Suprapubic skin (tissue), 4 donors: ENCODE measurements at regions not wholly inside any gene's neighbourhood (a gene's known extent, or its start where the extent isn't known, plus 50 kb on each side); places are given as distances from the start of the nearest gene placed in this dataset.

Source experiments
- DNase-seq, 2 donors: peaks; one replicate each; pipeline ENCODE4 v3.0.0-alpha.2; 2019; ENCODE audit warnings: low spot score in 2 of 2
- H3K27ac ChIP-seq: fragments of 200-600 bp; sonication (generic); one replicate; pipeline ENCODE4 v1.5.1; 2019
- H3K27me3 ChIP-seq: fragments of 200-600 bp; sonication (generic); one replicate; pipeline ENCODE4 v1.5.1; 2019
- H3K36me3 ChIP-seq: fragments of 200-600 bp; sonication (generic); one replicate; pipeline ENCODE4 v1.5.1; 2019
- H3K4me1 ChIP-seq: fragments of 200-600 bp; sonication (generic); one replicate; pipeline ENCODE4 v1.5.1; 2019
- H3K4me3 ChIP-seq: fragments of 200-600 bp; sonication (generic); one replicate; pipeline ENCODE4 v1.5.1; 2019; ENCODE audit warnings: mild to moderate bottlenecking
- H3K9me3 ChIP-seq: fragments of 200-600 bp; sonication (generic); one replicate; pipeline ENCODE4 v1.5.1; 2019
- EP300 ChIP-seq: sonication (generic); formaldehyde crosslinking; IDR thresholded peaks from one replicate; pipeline ENCODE4 v1.6.1; 2017; ENCODE audit warnings: antibody characterized with exemption
- POLR2A ChIP-seq, 2 donors: fragments of 450-650 bp; IDR thresholded peaks; one replicate each; pipeline ENCODE4 v1.6.1; 2017; ENCODE audit warnings: antibody characterized with exemption in 2 of 2, mild to moderate bottlenecking in 2 of 2, moderate library complexity in 2 of 2
- POLR2AphosphoS5 ChIP-seq, 3 donors: sonication (generic); formaldehyde crosslinking; IDR thresholded peaks; one replicate each; pipeline ENCODE4 v1.6.1; 2017; ENCODE audit warnings: antibody characterized with exemption in 3 of 3
- WGBS: methylation state at CpG from one replicate; pipeline ENCODE4 v1.1.5; 2018; 5-methylcytosine and 5-hydroxymethylcytosine counted together
- TF ChIP-seq, protein P1 (sequence below), 2 donors: fragments of 200-600 bp in 1 of 2; fragments of 450-650 bp in 1 of 2; sonication (generic) in 1 of 2; IDR thresholded peaks; one replicate each; pipeline ENCODE4 v1.5.1; 2016 to 2019; ENCODE audit warnings: antibody characterized with exemption in 2 of 2, mild to moderate bottlenecking in 1 of 2, moderate library complexity in 1 of 2

DNA sequence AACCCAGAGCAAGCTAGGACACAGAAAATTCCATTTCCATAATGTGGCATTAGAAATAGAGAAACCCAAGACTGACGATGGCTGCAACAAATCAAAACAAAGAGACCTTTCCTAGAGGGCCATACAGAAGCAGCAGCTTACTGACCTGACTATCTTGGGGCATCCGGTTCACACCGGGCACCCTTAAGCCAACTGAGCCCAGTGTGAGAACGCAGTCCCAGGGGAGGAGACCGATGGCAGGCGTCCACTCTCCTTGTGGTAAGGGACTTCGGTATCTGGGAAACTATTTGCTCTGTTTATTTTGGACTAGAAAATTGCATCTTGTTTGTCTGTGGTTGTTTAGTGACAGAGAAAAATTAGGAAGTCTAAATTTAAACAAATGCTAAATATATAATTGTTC is 244.8 kb upstream of the COPS8 start:
- H3K4me1 ChIP-seq: no peaks in the 10 kb centered on the region
- H3K27ac ChIP-seq: no peak overlapping the region
- no peak overlapping the region for H3K4me3 ChIP-seq
- H3K9me3 ChIP-seq: no peaks in the 10 kb centered on the region
- H3K27me3 ChIP-seq: peaks cover 6% of the 10 kb centered on the region
- WGBS: 83% methylated on average over 7 of the region's 7 CpGs
- DNase-seq: no peak
- TF ChIP-seq POLR2A (IDR thresholded peaks at IDR 0.05): no peak
- no peak for TF ChIP-seq POLR2AphosphoS5 (IDR thresholded peaks at IDR 0.05)
- TF ChIP-seq, protein P1, sequence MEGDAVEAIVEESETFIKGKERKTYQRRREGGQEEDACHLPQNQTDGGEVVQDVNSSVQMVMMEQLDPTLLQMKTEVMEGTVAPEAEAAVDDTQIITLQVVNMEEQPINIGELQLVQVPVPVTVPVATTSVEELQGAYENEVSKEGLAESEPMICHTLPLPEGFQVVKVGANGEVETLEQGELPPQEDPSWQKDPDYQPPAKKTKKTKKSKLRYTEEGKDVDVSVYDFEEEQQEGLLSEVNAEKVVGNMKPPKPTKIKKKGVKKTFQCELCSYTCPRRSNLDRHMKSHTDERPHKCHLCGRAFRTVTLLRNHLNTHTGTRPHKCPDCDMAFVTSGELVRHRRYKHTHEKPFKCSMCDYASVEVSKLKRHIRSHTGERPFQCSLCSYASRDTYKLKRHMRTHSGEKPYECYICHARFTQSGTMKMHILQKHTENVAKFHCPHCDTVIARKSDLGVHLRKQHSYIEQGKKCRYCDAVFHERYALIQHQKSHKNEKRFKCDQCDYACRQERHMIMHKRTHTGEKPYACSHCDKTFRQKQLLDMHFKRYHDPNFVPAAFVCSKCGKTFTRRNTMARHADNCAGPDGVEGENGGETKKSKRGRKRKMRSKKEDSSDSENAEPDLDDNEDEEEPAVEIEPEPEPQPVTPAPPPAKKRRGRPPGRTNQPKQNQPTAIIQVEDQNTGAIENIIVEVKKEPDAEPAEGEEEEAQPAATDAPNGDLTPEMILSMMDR (IDR thresholded peaks at IDR 0.05): no peak
- TF ChIP-seq EP300: no peak
- no peaks in the 10 kb centered on the region for H3K36me3 ChIP-seq

DNA sequence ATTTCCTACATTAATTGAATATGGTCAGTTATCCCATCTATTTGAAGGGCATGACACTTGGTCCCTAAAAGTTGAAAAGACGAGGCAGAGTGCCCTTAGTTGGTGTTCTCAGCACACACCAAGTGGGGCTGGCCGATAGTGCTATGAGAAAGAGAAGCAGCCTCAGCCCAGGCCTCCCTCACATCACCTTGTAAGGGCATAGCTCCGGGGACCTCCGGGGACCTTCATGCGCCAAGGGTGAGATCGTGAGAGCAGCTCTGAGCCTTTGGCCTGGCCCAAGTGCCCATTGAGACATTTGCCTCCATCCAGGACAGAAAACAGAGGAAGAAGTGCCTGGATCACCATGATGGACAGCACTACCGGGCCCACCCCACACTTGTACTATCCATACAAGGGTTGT is 244.3 kb upstream of the COPS8 start:
- TF ChIP-seq EP300: no peak
- TF ChIP-seq, protein P1 (IDR thresholded peaks at IDR 0.05): no peak
- no peak for TF ChIP-seq POLR2A (IDR thresholded peaks at IDR 0.05)
- TF ChIP-seq POLR2AphosphoS5 (IDR thresholded peaks at IDR 0.05): no peak
- H3K27ac ChIP-seq: no peak overlapping the region

DNA sequence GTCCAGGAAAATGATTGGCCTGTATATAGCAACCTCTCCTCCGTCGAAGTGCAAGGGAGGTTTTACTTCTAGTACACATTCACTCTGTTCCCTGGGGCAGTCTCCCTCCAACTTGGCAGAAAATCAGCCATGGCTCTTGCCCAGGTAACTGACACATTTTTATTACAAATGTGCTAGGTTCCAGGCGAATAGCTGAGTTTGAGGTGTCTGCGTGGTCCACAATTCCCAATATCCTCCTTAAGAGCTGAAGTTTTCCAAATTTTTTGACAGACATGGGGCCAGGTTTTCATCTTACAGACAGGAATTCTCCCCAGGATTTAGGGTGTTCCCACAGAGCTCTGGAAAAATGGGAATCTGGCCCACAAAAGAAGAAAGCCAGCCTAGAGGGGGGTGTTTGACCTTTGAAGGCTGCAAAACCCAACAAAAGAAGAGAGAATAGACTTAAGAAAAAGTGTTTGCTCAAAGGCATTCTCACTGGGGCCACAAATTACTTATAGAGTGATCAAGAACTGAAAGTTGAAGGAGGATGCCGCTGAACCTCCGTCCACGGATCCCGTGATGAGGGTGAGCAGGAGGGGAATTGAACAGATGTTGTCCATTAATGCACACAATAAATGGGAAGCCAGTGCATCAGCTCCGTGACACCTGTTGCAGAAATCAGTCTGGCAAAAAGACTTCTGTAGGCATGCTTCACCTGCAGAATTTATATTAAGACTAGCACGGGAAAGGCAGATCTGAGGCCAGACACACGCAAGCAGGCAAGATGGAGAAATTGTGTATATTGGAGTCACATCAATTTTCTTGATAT is 242.3 kb upstream of the COPS8 start:
- no peak overlapping the region for H3K4me3 ChIP-seq
- 69% methylated on average over 11 of the region's 11 CpGs for WGBS
- DNase-seq: no peak

More for the DNA sequence above, 244.3 kb upstream of the COPS8 start:
- H3K4me1 ChIP-seq: no peaks in the 10 kb centered on the region
- WGBS: 94% methylated on average over 7 of the region's 7 CpGs
- H3K27me3 ChIP-seq: peaks cover 6% of the 10 kb centered on the region
- no peak for DNase-seq
- no peak overlapping the region for H3K4me3 ChIP-seq
- H3K36me3 ChIP-seq: no peaks in the 10 kb centered on the region
- H3K9me3 ChIP-seq: no peaks in the 10 kb centered on the region

DNA sequence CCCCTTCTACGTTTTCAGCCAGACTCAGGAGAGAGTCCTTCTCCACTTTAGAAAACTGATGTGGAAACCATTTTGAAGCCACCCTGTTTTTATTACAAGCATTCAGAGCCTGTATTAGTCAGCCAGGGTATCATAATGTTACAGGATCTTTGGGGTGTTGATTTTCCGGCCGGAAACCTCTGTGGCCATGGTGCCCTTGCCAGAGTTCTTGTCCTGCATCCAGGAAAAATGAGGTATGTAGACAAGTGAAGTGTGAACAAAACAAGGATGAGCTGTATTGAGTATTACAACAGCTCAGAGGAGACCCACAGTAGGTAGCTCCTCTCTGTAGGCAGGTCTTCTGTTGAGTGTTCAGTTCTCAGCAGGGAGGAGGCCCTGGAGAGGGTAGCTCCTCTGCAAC is 241.0 kb upstream of the COPS8 start:
- WGBS: 75% methylated on average over 3 of the region's 3 CpGs
- TF ChIP-seq EP300: no peak
- TF ChIP-seq POLR2AphosphoS5 (IDR thresholded peaks at IDR 0.05): no peak
- TF ChIP-seq, protein P1 (IDR thresholded peaks at IDR 0.05): no peak
- H3K27me3 ChIP-seq: peaks cover 6% of the 10 kb centered on the region

More for the DNA sequence above, 242.3 kb upstream of the COPS8 start:
- H3K27ac ChIP-seq: no peak overlapping the region
- TF ChIP-seq EP300 (no peak), POLR2AphosphoS5 (IDR thresholded peaks at IDR 0.05) (no peak), POLR2A (IDR thresholded peaks at IDR 0.05) (no peak)
- TF ChIP-seq, protein P1 (IDR thresholded peaks at IDR 0.05): no peak
- no peaks in the 10 kb centered on the region for H3K36me3 ChIP-seq
- no peaks in the 10 kb centered on the region for H3K4me1 ChIP-seq
- H3K27me3 ChIP-seq: peaks cover 6% of the 10 kb centered on the region
- no peaks in the 10 kb centered on the region for H3K9me3 ChIP-seq

DNA sequence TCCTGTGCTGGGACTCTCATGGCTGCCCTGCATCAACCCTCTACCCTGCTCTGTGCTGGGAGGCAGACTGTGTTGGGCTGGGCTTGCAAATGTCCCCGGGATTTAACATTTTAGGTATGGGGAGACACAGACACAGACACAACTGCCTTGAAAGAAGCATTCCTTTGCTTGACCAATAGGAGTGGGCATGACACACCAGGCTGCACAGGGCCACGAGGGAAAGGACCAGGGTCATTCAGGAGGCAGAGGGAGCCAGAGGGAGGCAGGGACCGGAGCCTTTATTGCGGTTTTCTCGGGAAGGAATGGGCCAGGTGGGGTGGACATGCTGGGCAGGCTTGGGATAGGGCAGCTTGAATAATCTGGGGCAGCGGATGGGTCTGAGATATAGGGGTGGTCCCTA is 238.7 kb upstream of the COPS8 start:
- no peak for DNase-seq
- TF ChIP-seq, protein P1 (IDR thresholded peaks at IDR 0.05): no peak
- no peak for TF ChIP-seq POLR2AphosphoS5 (IDR thresholded peaks at IDR 0.05)
- TF ChIP-seq POLR2A (IDR thresholded peaks at IDR 0.05): no peak
- TF ChIP-seq EP300: no peak
- no peaks in the 10 kb centered on the region for H3K36me3 ChIP-seq
- no peaks in the 10 kb centered on the region for H3K4me1 ChIP-seq
- peaks cover 6% of the 10 kb centered on the region for H3K27me3 ChIP-seq
- no peak overlapping the region for H3K4me3 ChIP-seq
- H3K27ac ChIP-seq: no peak overlapping the region
- 95% methylated on average over 6 of the region's 6 CpGs for WGBS
- H3K9me3 ChIP-seq: no peaks in the 10 kb centered on the region

More for the DNA sequence above, 241.0 kb upstream of the COPS8 start:
- Histone ChIP-seq H3K27ac (no peak overlapping the region), H3K4me3 (no peak overlapping the region), H3K9me3 (no peaks in the 10 kb centered on the region), H3K4me1 (no peaks in the 10 kb centered on the region), H3K36me3 (no peaks in the 10 kb centered on the region)
- DNase-seq: no peak
